Astrocyte (in vitro differentiated cells and primary cell): ENCODE measurements at regions not wholly inside any gene's neighbourhood (a gene's known extent, or its start where the extent isn't known, plus 50 kb on each side); places are given as distances from the start of the nearest gene placed in this dataset.

Experiments used
- DNase-seq: peaks from one replicate; pipeline ENCODE4 v3.0.0-alpha.2; 2010; ENCODE audit warnings: low read depth
- FAIRE-seq: peaks from 2 replicates; lab custom pipeline; 2011; peaks lifted over from hg19 to GRCh38; lab: Jason Lieb, UNC
- H2AFZ ChIP-seq: 2 replicates; pipeline ENCODE4 v1.6.0; 2012; ENCODE audit warnings: low read depth, low read length, inconsistent platforms
- H3K27ac ChIP-seq: 2 replicates; pipeline ENCODE4 v1.5.1; 2011; ENCODE audit warnings: low read depth, low read length, inconsistent platforms
- H3K27me3 ChIP-seq: 2 replicates; pipeline ENCODE4 v1.6.0; 2011; ENCODE audit warnings: low read length, inconsistent platforms; ENCODE audit not compliant: insufficient read depth
- H3K36me3 ChIP-seq: 2 replicates; pipeline ENCODE4 v1.5.1; 2011; ENCODE audit warnings: low read length, inconsistent platforms; ENCODE audit not compliant: insufficient read depth
- H3K4me1 ChIP-seq: 2 replicates; pipeline ENCODE4 v1.5.1; 2011; ENCODE audit warnings: low read length, inconsistent platforms; ENCODE audit not compliant: insufficient read depth
- H3K4me2 ChIP-seq: 2 replicates; pipeline ENCODE4 v1.6.0; 2012; ENCODE audit warnings: low read length, inconsistent platforms
- H3K4me3 ChIP-seq: 2 replicates; pipeline ENCODE4 v1.5.1; 2011; ENCODE audit warnings: low read depth, mild to moderate bottlenecking, low read length, inconsistent platforms; ENCODE audit not compliant: insufficient read depth
- H3K79me2 ChIP-seq: 2 replicates; pipeline ENCODE4 v1.6.0; 2012; ENCODE audit warnings: mild to moderate bottlenecking, low read length, inconsistent platforms; ENCODE audit not compliant: insufficient read depth
- H3K9ac ChIP-seq: 2 replicates; pipeline ENCODE4 v1.6.0; 2012; ENCODE audit warnings: mild to moderate bottlenecking, low read length, inconsistent platforms
- H3K9me3 ChIP-seq: 2 replicates; pipeline ENCODE4 v1.5.1; 2012; ENCODE audit warnings: low read depth, mild to moderate bottlenecking, low read length, inconsistent platforms; ENCODE audit not compliant: insufficient read depth
- H4K20me1 ChIP-seq: 2 replicates; pipeline ENCODE4 v1.6.0; 2012; ENCODE audit warnings: low read length, inconsistent platforms; ENCODE audit not compliant: insufficient read depth
- H3K27ac Mint-ChIP-seq: one replicate; pipeline ENCODE4 v1.8.0; 2021; ENCODE audit warnings: mild to moderate bottlenecking, mixed read lengths; ENCODE audit not compliant: unreplicated experiment
- H3K27me3 Mint-ChIP-seq: one replicate; pipeline ENCODE4 v1.8.0; 2021; ENCODE audit warnings: low read depth, mixed read lengths; ENCODE audit not compliant: unreplicated experiment
- H3K36me3 Mint-ChIP-seq: one replicate; pipeline ENCODE4 v1.8.0; 2021; ENCODE audit warnings: low read depth, mixed read lengths; ENCODE audit not compliant: unreplicated experiment
- H3K4me1 Mint-ChIP-seq: one replicate; pipeline ENCODE4 v1.8.0; 2021; ENCODE audit warnings: low read depth, mixed read lengths; ENCODE audit not compliant: unreplicated experiment
- H3K4me3 Mint-ChIP-seq: one replicate; pipeline ENCODE4 v1.8.0; 2021; ENCODE audit warnings: mild to moderate bottlenecking, moderate library complexity, mixed read lengths; ENCODE audit not compliant: unreplicated experiment
- H3K9me3 Mint-ChIP-seq: one replicate; pipeline ENCODE4 v1.8.0; 2021; ENCODE audit warnings: mild to moderate bottlenecking, mixed read lengths; ENCODE audit not compliant: unreplicated experiment
- CTCF ChIP-seq: IDR thresholded peaks from 2 replicates; pipeline ENCODE4 v1.5.1; 2011; ENCODE audit warnings: low read depth, mild to moderate bottlenecking, inconsistent platforms, low read length, moderate library complexity; ENCODE audit not compliant: insufficient read depth
- EZH2 ChIP-seq: IDR thresholded peaks from 2 replicates; pipeline ENCODE4 v1.6.1; 2012; ENCODE audit warnings: mild to moderate bottlenecking, low read length, inconsistent platforms; ENCODE audit not compliant: insufficient read depth

- H3K36me3 ChIP-seq = no peaks in the 10 kb centered on the region
- H3K27ac Mint-ChIP-seq = no peak overlapping the region
- no peak for FAIRE-seq
- H3K4me2 ChIP-seq = no peak overlapping the region
- H3K9me3 ChIP-seq = peaks cover 3% of the 10 kb centered on the region
- TF ChIP-seq CTCF (no peak), EZH2 (no peak)
- H3K27me3 Mint-ChIP-seq = no peaks in the 10 kb centered on the region
- H3K4me3 ChIP-seq = no peak overlapping the region
- no peak overlapping the region for H3K4me3 Mint-ChIP-seq
- H4K20me1 ChIP-seq = no peaks in the 10 kb centered on the region
- no peak for DNase-seq
- H3K36me3 Mint-ChIP-seq = no peaks in the 10 kb centered on the region
- no peaks in the 10 kb centered on the region for H3K27me3 ChIP-seq
- H2AFZ ChIP-seq = no peak overlapping the region
- no peaks in the 10 kb centered on the region for H3K4me1 Mint-ChIP-seq
- no peaks in the 10 kb centered on the region for H3K79me2 ChIP-seq
- H3K4me1 ChIP-seq = no peaks in the 10 kb centered on the region
- no peak overlapping the region for H3K9ac ChIP-seq
- no peak overlapping the region for H3K27ac ChIP-seq
- H3K9me3 Mint-ChIP-seq = no peaks in the 10 kb centered on the region
These were observed 69.0 kb upstream of the CDH8 start for GRCh38 chr16:62105244-62105643.

GRCh38 chr16:62102588-62102987 is 66.3 kb upstream of the CDH8 start:
- Histone ChIP-seq H3K9me3 (peaks cover 3% of the 10 kb centered on the region), H3K27ac (no peak overlapping the region), H2AFZ (no peak overlapping the region), H3K27me3 (no peaks in the 10 kb centered on the region), H3K36me3 (no peaks in the 10 kb centered on the region), H3K4me1 (no peaks in the 10 kb centered on the region), H4K20me1 (no peaks in the 10 kb centered on the region), H3K4me3 (no peak overlapping the region), H3K9ac (no peak overlapping the region), H3K79me2 (no peaks in the 10 kb centered on the region), H3K4me2 (no peak overlapping the region)
- H3K9me3 Mint-ChIP-seq = no peaks in the 10 kb centered on the region
- TF ChIP-seq CTCF (no peak), EZH2 (no peak)
- peaks cover 2% of the 10 kb centered on the region for H3K27me3 Mint-ChIP-seq
- FAIRE-seq (no peak), DNase-seq (no peak)
- no peak overlapping the region for H3K27ac Mint-ChIP-seq
- no peak overlapping the region for H3K4me3 Mint-ChIP-seq
- no peaks in the 10 kb centered on the region for H3K36me3 Mint-ChIP-seq
- no peaks in the 10 kb centered on the region for H3K4me1 Mint-ChIP-seq

- peaks cover 2% of the 10 kb centered on the region for H3K27me3 Mint-ChIP-seq
- no peaks in the 10 kb centered on the region for H3K4me1 Mint-ChIP-seq
- H3K9me3 Mint-ChIP-seq = no peaks in the 10 kb centered on the region
- DNase-seq (no peak), FAIRE-seq (no peak)
- no peak for TF ChIP-seq EZH2
- TF ChIP-seq CTCF = no peak
- H3K27me3 ChIP-seq = no peaks in the 10 kb centered on the region
- H3K27ac Mint-ChIP-seq = no peak overlapping the region
- H4K20me1 ChIP-seq = no peaks in the 10 kb centered on the region
- H3K4me3 ChIP-seq = no peak overlapping the region
- no peak overlapping the region for H2AFZ ChIP-seq
- H3K9me3 ChIP-seq = peaks cover 3% of the 10 kb centered on the region
- no peaks in the 10 kb centered on the region for H3K36me3 ChIP-seq
- no peak overlapping the region for H3K9ac ChIP-seq
- no peaks in the 10 kb centered on the region for H3K36me3 Mint-ChIP-seq
- H3K4me1 ChIP-seq = no peaks in the 10 kb centered on the region
- no peak overlapping the region for H3K4me3 Mint-ChIP-seq
- no peak overlapping the region for H3K27ac ChIP-seq
- no peak overlapping the region for H3K4me2 ChIP-seq
- no peaks in the 10 kb centered on the region for H3K79me2 ChIP-seq
These were observed 64.4 kb upstream of the CDH8 start for GRCh38 chr16:62100651-62101050.
